ENCODE measurements at regions not wholly inside any gene's neighbourhood (a gene's known extent, or its start where the extent isn't known, plus 50 kb on each side); places are given as distances from the start of the nearest gene placed in this dataset.

DNA sequence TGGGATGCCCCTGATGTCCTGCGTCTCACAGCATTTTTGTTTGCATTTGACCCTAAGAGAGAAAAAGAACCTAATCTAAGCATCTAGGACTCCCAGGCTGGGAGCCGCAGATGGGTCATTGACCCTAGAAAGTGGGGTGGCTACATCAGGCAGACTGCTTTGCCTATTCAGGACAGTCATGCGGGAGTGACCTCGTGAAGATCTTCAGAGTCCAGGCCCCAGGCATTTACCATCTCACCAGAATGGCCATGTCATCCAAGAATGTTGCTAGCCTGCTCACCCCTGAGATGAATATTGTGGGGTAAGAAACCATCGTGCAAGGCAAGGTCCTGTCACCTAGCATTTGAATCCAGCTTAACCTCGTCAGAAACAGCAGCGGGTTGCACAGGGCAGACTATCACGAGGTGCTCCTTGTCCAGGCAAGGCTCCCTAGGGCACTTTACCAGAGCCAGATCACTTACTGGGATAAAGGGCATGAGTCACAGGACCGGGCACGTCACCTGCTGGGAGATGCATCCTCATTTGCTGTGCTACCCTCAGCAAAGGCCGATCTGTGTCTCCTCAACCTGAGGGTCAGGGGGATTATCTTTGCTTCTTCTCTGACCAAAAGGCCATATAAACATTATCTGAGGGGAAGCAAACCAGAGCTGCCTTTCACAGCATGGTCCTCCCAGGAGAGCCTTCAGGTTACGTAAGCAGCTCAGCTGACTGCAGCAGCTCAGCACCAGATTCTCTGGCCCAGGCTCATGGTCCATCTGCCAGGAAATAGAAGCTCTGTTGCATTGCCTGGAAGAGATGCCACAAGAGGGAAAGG, 162.3 kb downstream of the ACKR3 start:
- 91% methylated on average over 12 of the region's 12 CpGs; no CpG with 5 or more reads in 1 of the 2 experiments for WGBS, 2 experiments (ENCODE audit: extremely low coverage in 1 of 2, insufficient coverage in 1 of 2, insufficient read length in 1 of 2, insufficient replicate concordance in 2 of 2, low coverage in 1 of 2, low lambda C conversion rate in 2 of 2, missing lambda C conversion rate in 1 of 2)
- Histone ChIP-seq H3K9me3 (ENCODE audit: insufficient read depth in 2 of 2, low read depth in 1 of 2, low read length in 1 of 2) (no peaks in the 10 kb centered on the region), H3K79me2 (ENCODE audit: control insufficient read depth in 1 of 2, insufficient read depth in 2 of 2, low read length in 2 of 2) (no peaks in the 10 kb centered on the region), H2BK5ac (ENCODE audit: low read depth, low read length) (no peak overlapping the region), H3K4me3 (ENCODE audit: extremely low read depth in 1 of 4, insufficient read depth in 2 of 4, low read depth in 3 of 4, low read length in 4 of 4) (no peak overlapping the region), H4K91ac (replicated peaks; ENCODE audit: insufficient read length, low read length) (no peak overlapping the region), H2BK120ac (replicated peaks; ENCODE audit: low read depth, low read length) (no peak overlapping the region), H4K8ac (ENCODE audit: extremely low read depth, insufficient read depth, low read length) (no peak overlapping the region), H3K14ac (ENCODE audit: insufficient read length) (no peak overlapping the region), H3K4me1 (replicated peaks in 1 of 4; ENCODE audit: control insufficient read depth in 3 of 4, insufficient read depth in 4 of 4, low read length in 3 of 4) (no peaks in the 10 kb centered on the region), H2BK12ac (ENCODE audit: low read depth, low read length) (no peak overlapping the region), H3K79me1 (ENCODE audit: low read depth, low read length) (no peaks in the 10 kb centered on the region), H3K56ac (replicated peaks; ENCODE audit: insufficient read length, low read depth, low read length) (no peak overlapping the region), H3K27ac (ENCODE audit: low read depth, low read length) (no peak overlapping the region), H4K20me1 (replicated peaks in 1 of 2; ENCODE audit: control insufficient read depth in 1 of 2, insufficient read depth in 2 of 2, low read length in 2 of 2) (no peaks in the 10 kb centered on the region), H2AK5ac (ENCODE audit: low read depth, low read length) (no peak overlapping the region), H3K23ac (ENCODE audit: insufficient read length) (no peak overlapping the region), H3K36me3 (ENCODE audit: control insufficient read depth in 2 of 4, insufficient read depth in 4 of 4, low read length in 3 of 4) (no peaks in the 10 kb centered on the region), H3K23me2 (ENCODE audit: low read depth, low read length) (no peaks in the 10 kb centered on the region), H2AFZ (ENCODE audit: low read length) (no peak overlapping the region), H3K9ac (replicated peaks in 1 of 4; ENCODE audit: extremely low read depth in 1 of 4, low read depth in 3 of 4, low read length in 3 of 4) (no peak overlapping the region), H2BK20ac (ENCODE audit: low read length) (no peak overlapping the region), H3K27me3 (replicated peaks in 1 of 4; ENCODE audit: control insufficient read depth in 3 of 4, extremely low read depth in 1 of 4, insufficient read depth in 3 of 4, low read length in 3 of 4) (no peaks in the 10 kb centered on the region), H2BK15ac (ENCODE audit: low read length) (0 out of 2 replicates have a peak overlapping the region, but pooled peaks have one; percentile 72), H4K5ac (ENCODE audit: insufficient read length, low read depth, low read length) (no peak overlapping the region), H3K18ac (ENCODE audit: extremely low read depth, low read length) (no peak overlapping the region), H3K4me2 (ENCODE audit: insufficient read depth in 1 of 2, low read depth in 2 of 2, low read length in 2 of 2) (no peak overlapping the region), H3K4ac (replicated peaks; ENCODE audit: insufficient read length, low read depth, low read length) (no peak overlapping the region)
- ChIA-PET POLR2A (ENCODE audit: partially characterized antibody) (no interaction called here), CTCF (ENCODE audit: partially characterized antibody) (interaction anchor here (0.7 to 0.8 kb wide), 2 partner anchors 383 to 422 kb away, joined by 3 read pairs; no protein-coding TSS in a partner anchor)
- DNase-seq (ENCODE audit: low read depth in 1 of 2, low spot score in 2 of 2) (no peak), FAIRE-seq (no peak)
- TF ChIP-seq PHF8 (conservative IDR thresholded peaks at IDR 0.05; ENCODE audit: low read depth, low read length) (no peak), SRF (IDR thresholded peaks at IDR 0.05; ENCODE audit: low read depth, low read length) (no peak), CBX8 (IDR thresholded peaks at IDR 0.05; ENCODE audit: borderline replicate concordance, low read depth, low read length) (no peak), BACH1 (IDR thresholded peaks at IDR 0.05; ENCODE audit: low read length) (no peak), CHD2 (IDR thresholded peaks at IDR 0.05; ENCODE audit: low read length) (no peak), TAF7 (optimal IDR thresholded peaks at IDR 0.05; ENCODE audit: borderline replicate concordance, low read depth, low read length) (no peak), BRCA1 (IDR thresholded peaks at IDR 0.05; ENCODE audit: low read depth, low read length) (no peak), EP300 (IDR thresholded peaks at IDR 0.05; ENCODE audit: borderline replicate concordance in 1 of 2, low read depth in 2 of 2, low read length in 2 of 2) (no peak), YY1 (IDR thresholded peaks at IDR 0.05; ENCODE audit: low read depth, low read length) (no peak), RXRA (IDR thresholded peaks at IDR 0.05; ENCODE audit: insufficient read depth, low read depth, low read length) (no peak), KDM4A (IDR thresholded peaks at IDR 0.05; ENCODE audit: low read depth, low read length, severe bottlenecking) (no peak), NANOG (IDR thresholded peaks at IDR 0.05; ENCODE audit: insufficient read depth, low read depth, low read length, poor library complexity, severe bottlenecking) (no peak), CEBPB (IDR thresholded peaks at IDR 0.05; ENCODE audit: low read depth, low read length) (no peak), POLR2A (IDR thresholded peaks at IDR 0.05; ENCODE audit: control extremely low read depth in 1 of 2, low read depth in 2 of 2, low read length in 2 of 2) (no peak)

Measured in H1 (cell line).